Astrocyte of the cerebellum (primary cell): ENCODE measurements at regions not wholly inside any gene's neighbourhood (a gene's known extent, or its start where the extent isn't known, plus 50 kb on each side); places are given as distances from the start of the nearest gene placed in this dataset.

Experiments
- DNase-seq: peaks from one replicate; pipeline ENCODE4 v3.0.0-alpha.2; 2011; ENCODE audit warnings: low read depth
- H3K4me3 ChIP-seq: 2 replicates; pipeline ENCODE4 v1.5.1; 2011; ENCODE audit warnings: mild to moderate bottlenecking, low read depth, low read length, moderate library complexity
- in situ Hi-C: cut with HindIII; loops from 2 replicates; pipeline ENCODE4 v1.10.0; 2017; ENCODE audit warnings: low sequenced_read_pairs
- TF ChIP-seq, protein P1 (sequence below): IDR thresholded peaks from 2 replicates; pipeline ENCODE4 v1.5.1; 2012; ENCODE audit warnings: low read length, low read depth, moderate library complexity, mild to moderate bottlenecking; ENCODE audit errors: missing control alignments

DNA sequence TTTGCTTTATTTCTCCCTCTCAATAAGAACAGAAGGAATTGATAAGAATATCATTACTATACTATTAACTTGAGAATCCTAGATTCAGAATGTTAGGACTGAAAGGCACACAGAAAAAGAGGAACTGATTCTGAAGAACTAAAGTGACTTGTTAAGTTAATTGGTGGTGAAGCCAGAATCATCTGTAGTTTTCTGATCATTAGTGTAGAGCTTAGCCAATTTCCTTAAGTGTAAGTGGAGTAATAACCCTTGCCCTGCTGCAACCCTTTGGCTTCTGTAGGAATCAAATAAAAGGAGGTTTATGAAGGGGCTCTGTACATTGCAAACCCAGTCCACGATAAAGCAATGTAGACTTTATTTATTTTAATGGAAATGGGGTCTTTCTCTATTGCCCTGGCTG is 1186.0 kb downstream of the SORCS3 start:
- in situ Hi-C loops: no loop called here
- DNase-seq: no peak
- TF ChIP-seq, protein P1, sequence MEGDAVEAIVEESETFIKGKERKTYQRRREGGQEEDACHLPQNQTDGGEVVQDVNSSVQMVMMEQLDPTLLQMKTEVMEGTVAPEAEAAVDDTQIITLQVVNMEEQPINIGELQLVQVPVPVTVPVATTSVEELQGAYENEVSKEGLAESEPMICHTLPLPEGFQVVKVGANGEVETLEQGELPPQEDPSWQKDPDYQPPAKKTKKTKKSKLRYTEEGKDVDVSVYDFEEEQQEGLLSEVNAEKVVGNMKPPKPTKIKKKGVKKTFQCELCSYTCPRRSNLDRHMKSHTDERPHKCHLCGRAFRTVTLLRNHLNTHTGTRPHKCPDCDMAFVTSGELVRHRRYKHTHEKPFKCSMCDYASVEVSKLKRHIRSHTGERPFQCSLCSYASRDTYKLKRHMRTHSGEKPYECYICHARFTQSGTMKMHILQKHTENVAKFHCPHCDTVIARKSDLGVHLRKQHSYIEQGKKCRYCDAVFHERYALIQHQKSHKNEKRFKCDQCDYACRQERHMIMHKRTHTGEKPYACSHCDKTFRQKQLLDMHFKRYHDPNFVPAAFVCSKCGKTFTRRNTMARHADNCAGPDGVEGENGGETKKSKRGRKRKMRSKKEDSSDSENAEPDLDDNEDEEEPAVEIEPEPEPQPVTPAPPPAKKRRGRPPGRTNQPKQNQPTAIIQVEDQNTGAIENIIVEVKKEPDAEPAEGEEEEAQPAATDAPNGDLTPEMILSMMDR: no peak
- H3K4me3 ChIP-seq: no peak overlapping the region

DNA sequence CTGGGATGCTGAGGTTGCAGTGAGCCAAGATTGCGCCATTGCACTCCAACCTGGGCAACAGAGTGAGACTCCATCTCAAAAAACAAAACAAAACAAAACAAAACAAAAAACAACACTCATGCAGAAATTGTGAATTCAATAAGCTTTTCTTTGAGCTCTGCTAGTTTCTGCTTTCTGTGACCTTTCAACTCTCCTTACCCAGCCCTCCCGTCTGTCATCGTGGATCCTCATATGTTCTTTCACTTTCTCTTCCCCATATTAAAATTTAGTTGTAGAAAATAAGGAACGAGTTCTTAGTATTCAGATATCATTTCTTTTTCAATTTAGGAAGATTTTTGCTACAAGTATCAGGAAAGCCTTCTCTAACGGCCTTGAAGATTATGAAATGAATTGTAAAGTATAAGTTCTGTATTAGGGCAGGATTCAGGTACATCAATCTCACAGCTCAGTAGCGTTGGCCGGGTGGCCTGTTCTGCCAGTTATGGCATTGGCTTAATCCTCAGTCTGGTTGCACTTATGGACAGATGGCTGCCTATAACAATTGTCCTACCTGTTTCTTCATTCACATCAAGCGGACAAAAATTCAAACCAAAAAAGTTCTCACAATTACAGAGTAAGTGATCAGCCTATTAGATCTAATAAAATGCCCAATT is 1167.0 kb downstream of the SORCS3 start:
- no peak overlapping the region for H3K4me3 ChIP-seq

DNA sequence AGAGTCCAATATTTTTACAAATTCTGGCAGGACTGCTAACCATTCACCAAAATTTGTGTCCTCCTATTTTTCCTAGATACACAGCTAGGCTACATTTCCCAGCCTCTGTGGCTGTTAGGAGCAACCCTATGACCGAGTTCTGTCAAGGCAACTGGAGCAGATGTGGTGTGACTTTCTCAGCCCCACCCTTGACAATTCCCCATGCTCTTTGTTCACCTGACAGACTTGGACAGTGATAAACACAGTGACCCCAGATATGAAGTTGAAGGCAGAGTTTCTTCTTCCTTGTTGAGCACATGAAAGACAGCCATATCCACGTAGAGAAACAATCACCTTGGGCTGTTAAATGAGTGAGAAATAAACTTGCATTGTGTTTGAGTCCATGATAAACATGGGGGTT is 1162.1 kb downstream of the SORCS3 start:
- TF ChIP-seq, protein P1: no peak
- no peak for DNase-seq
- H3K4me3 ChIP-seq: no peak overlapping the region
- in situ Hi-C loops: no loop called here

More for the DNA sequence above, 1167.0 kb downstream of the SORCS3 start:
- TF ChIP-seq, protein P1: no peak
- in situ Hi-C loops: no loop called here
- no peak for DNase-seq

DNA sequence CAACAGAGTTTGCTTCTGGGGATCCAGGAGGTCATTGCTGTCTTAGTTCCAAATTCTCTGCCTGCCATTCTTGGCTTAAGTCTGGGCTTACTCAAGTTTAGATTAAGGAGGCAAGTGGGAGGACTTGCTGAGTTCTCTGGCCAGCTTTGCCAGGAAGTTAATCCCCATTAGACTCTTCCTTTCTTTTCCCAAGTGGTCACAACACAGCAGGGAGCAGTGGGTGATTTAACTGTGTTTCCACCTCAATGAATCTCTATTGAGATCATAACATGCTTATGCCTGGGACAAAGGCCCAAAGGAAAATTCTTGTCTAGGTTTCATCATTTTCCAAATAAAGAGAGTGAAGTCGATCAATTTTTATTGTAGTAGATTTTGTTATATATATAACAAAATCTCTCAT is 1159.6 kb downstream of the SORCS3 start:
- H3K4me3 ChIP-seq: no peak overlapping the region
- TF ChIP-seq, protein P1: no peak
- in situ Hi-C loops: no loop called here
- DNase-seq: peak; percentile 81

DNA sequence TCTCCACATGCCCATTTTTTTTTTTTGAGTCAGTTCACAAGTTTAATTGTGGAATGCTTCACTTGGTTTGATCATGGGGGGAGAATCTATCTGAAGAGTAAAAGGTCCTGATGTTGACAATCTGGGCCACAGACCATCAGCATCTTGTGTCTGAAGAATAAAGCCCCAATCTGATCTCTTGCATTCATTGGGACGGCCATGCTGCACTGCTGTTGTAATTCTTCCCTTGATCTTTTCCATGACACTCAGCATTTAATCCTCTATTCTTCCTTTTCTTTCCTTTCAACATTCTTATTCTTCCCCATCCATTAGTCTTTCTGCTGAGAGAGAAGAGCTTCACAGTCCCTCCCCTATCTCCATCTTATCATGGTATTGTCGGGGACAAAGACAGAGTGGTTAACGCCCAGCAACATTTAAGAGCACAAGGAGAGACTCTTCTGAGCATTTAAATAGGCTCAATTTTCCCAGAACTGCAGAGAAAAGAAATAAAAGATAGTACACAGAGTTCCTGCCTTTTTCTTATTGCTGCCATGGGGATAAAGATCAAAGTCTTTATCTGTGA is 1157.3 kb downstream of the SORCS3 start:
- DNase-seq: no peak
- TF ChIP-seq, protein P1: no peak
- H3K4me3 ChIP-seq: no peak overlapping the region
- in situ Hi-C loops: no loop called here

DNA sequence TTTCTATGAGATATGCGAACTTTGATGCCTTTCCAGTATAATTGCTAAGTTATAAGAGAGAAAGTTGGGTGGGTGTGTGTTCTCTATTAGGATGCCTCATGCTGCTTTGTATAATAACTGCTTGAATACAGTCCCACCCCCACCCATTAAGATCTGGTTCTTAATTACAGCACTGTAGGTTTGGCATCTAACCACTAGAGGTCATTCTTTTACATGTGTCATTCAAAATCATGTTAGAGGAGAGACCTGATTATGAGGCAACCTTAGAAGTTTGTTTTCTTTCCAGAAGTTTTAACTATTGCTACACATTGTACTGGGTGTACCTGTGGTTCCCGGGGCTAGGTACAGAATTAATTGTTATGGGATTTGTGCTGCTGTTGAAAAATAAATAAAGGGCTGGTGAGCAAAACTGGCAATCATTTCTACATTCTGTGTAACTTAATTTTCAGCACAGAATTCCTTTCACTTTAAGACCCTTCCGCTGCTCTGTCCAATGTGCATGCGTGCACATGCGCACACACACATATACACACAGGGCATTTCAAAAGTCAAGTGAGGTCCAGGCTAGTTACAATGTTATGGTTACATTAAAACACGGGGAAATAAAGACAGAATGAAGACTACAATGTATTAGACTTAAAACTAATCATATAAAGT is 1156.3 kb downstream of the SORCS3 start:
- peak; percentile 8 for DNase-seq
- in situ Hi-C loops: no loop called here
- no peak overlapping the region for H3K4me3 ChIP-seq
- TF ChIP-seq, protein P1: peak; percentile 35
